Superior temporal gyrus (tissue), 1 donor: ENCODE measurements at regions not wholly inside any gene's neighbourhood (a gene's known extent, or its start where the extent isn't known, plus 50 kb on each side); places are given as distances from the start of the nearest gene placed in this dataset.
"Not testable (repeated sequence)": the region's sequence is repeated elsewhere in the genome, so short reads cannot be mapped to it uniquely, and the experiment has no call there.

ENCODE experiments used
- DNase-seq: peaks from one replicate; pipeline ENCODE4 v3.0.0-alpha.2; 2016; ENCODE audit errors: extremely low spot score

- peak; percentile 73 for DNase-seq
These were observed 1636.8 kb downstream of the AMY1C start for GRCh38 chr1:105386489-105386888.

- no peak for DNase-seq
These were observed 1646.3 kb downstream of the AMY1C start for GRCh38 chr1:105396001-105396400.

- DNase-seq = no peak
These were observed 1649.2 kb downstream of the AMY1C start for GRCh38 chr1:105398909-105399308.

GRCh38 chr1:105399716-105400115 lies 1650.0 kb downstream of the AMY1C start:
- no peak for DNase-seq

GRCh38 chr1:105416261-105416660 lies 1640.2 kb upstream of the PRMT6 start:
- no peak for DNase-seq

- no peak for DNase-seq
These were observed 1637.4 kb upstream of the PRMT6 start for GRCh38 chr1:105419030-105419429.

DNA sequence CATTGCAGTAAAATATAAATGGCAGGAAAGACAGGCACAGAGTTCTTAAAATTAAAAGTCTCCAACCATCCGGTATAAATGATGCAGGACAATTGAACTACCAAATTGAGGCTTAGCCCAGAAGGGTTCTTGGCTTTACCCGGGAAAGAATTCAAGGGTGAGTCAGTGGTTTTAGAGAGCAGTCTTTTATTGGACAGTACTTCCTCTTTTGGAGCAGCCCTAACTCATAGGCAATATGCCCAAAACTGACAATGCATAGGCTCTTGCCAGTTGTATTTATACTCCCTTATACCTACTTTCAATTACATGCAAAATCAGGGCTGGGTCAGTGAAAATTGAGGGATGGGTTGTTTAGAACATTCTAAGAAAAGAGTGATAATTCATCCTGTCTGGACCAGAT lies 1628.9 kb upstream of the PRMT6 start:
- DNase-seq = no peak

GRCh38 chr1:105436589-105437259 lies 1619.8 kb upstream of the PRMT6 start:
- DNase-seq = no peak

- DNase-seq = no peak
These were observed 1618.6 kb upstream of the PRMT6 start for GRCh38 chr1:105437847-105438246.

- DNase-seq = no peak
These were observed 1613.6 kb upstream of the PRMT6 start for GRCh38 chr1:105442901-105443300.

GRCh38 chr1:105459759-105460158 lies 1596.7 kb upstream of the PRMT6 start:
- no peak for DNase-seq

- DNase-seq = no peak
These were observed 1594.2 kb upstream of the PRMT6 start for GRCh38 chr1:105462308-105462707.

DNA sequence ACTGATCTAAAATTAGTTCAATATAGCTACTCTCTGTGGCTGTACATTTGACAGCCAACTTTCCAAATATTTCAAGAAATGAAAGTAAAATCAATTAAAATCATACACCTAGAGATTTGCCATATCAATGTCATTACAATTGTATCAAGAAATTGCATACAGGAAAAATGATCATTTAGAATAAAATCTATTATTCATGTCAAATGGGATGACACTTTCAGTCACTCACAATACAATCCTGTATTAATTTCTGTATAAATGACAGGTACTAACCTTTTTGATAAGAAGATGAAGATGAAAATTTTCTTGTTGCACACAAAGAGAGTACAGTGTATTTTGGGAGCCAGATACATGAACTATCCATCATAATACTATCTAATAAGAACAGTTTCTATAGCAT lies 1588.9 kb upstream of the PRMT6 start:
- no peak for DNase-seq

GRCh38 chr1:105470541-105470940 lies 1585.9 kb upstream of the PRMT6 start:
- DNase-seq = not testable (repeated sequence)

GRCh38 chr1:105483436-105483835 lies 1573.0 kb upstream of the PRMT6 start:
- no peak for DNase-seq

GRCh38 chr1:105485207-105485606 lies 1571.3 kb upstream of the PRMT6 start:
- no peak for DNase-seq

DNA sequence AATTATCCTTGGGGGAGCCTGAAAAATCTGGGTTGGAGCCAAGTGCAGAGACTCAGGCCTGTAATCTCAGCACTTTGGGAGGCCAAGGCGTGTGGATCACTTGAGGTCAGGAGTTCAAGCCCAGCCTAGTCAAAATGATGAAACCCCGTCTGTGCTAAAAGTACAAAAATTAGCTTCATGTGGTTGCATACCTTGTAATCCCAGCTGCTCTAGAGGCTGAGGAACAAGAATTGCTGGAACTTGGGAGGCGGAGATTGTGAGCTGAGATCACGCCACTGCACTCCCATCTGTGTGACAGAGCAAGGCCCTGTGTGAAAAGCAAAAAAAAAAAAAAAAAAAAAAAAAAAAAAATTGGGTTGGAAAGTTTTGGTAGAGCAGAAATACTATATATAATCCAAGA lies 1563.6 kb upstream of the PRMT6 start:
- DNase-seq = no peak

- DNase-seq = no peak
These were observed 1540.4 kb upstream of the PRMT6 start for GRCh38 chr1:105516068-105516467.

- DNase-seq = no peak
These were observed 1522.5 kb upstream of the PRMT6 start for GRCh38 chr1:105533996-105534395.

GRCh38 chr1:105544475-105544874 lies 1512.0 kb upstream of the PRMT6 start:
- no peak for DNase-seq

DNA sequence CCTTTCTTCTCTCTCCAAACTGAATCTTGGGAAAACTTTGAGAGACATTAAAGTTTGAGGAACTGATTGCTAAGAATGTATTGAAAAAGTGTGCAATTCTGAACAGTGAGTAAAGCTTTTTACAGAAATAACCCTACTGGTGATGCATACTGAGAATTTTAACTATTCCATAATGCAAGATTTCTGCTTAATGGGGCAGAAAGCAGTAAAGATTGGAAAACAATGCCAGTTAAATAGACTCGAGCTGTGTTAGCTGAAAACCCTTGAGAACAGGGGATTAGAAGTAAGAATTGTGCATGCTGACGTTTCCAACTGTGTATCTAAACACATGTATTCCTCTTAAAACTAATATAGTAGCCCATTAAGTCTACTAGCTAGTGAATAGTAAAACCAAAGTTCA lies 1500.2 kb upstream of the PRMT6 start:
- DNase-seq = no peak

DNA sequence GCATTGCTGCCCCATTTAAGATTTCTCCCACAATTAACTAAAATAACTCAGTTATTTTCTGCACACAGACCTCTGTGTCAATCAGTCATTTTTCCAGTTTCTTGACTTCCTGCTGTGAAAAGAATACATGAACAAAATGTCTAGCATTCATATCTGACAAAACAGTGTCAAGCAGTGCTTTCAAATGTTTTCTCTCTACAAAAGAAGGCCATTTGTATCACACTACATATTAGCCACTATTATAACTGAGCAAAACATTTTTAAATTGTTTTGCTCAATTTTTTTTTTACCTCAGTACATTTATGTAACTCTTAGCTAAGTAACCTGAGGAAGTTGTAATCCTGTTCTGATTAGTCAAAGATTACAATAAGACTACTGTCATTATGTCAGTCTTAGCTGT lies 1498.5 kb upstream of the PRMT6 start:
- DNase-seq = no peak

DNA sequence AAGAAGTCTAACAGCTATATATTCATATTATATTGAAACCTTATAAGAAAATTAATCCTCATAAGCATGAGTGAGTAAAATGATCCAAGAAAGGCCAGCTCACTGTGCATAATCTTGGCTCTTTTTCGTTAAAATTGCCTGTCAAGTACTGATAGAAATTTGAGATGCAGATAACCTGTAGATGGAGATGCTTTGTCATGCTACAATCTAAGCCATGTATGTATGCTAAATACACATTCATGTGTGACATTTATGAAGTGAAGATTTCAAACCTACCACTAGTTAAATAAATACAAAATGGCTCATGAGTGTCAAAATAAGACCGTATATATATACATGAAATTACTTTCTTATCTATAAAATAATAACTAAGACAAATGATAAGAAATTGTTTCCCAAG lies 1491.5 kb upstream of the PRMT6 start:
- DNase-seq = no peak

GRCh38 chr1:105585791-105586190 lies 1470.7 kb upstream of the PRMT6 start:
- no peak for DNase-seq
